ENCODE measurements at regions not wholly inside any gene's neighbourhood (a gene's known extent, or its start where the extent isn't known, plus 50 kb on each side); places are given as distances from the start of the nearest gene placed in this dataset.

DNA sequence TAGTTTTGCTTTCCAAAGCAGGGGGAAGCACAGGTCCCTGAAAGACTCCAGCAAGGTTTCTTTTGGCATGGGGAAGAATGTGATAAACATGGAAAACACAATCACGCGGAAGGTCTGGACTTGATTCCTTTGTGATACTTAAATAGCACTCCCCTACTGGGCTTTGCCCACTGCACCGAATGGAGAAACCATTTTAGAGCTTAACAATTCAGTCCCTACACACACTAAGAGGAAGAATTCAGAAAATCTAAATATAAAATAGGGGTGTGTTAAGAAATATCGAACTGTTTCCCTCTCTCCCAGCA, 71.4 kb upstream of the NHSL1 start:
- TF ChIP-seq, protein P1, sequence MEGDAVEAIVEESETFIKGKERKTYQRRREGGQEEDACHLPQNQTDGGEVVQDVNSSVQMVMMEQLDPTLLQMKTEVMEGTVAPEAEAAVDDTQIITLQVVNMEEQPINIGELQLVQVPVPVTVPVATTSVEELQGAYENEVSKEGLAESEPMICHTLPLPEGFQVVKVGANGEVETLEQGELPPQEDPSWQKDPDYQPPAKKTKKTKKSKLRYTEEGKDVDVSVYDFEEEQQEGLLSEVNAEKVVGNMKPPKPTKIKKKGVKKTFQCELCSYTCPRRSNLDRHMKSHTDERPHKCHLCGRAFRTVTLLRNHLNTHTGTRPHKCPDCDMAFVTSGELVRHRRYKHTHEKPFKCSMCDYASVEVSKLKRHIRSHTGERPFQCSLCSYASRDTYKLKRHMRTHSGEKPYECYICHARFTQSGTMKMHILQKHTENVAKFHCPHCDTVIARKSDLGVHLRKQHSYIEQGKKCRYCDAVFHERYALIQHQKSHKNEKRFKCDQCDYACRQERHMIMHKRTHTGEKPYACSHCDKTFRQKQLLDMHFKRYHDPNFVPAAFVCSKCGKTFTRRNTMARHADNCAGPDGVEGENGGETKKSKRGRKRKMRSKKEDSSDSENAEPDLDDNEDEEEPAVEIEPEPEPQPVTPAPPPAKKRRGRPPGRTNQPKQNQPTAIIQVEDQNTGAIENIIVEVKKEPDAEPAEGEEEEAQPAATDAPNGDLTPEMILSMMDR (IDR thresholded peaks at IDR 0.05; ENCODE audit: control extremely low read depth in 1 of 3, insufficient read depth in 1 of 3, low read depth in 1 of 3, low read length in 3 of 3), result no peak
- TF ChIP-seq RFX5 (IDR thresholded peaks at IDR 0.05; ENCODE audit: borderline replicate concordance, low read depth, low read length) (no peak), EZH2 (IDR thresholded peaks at IDR 0.05; ENCODE audit: low read depth, low read length, severe bottlenecking) (no peak), POLR2A (IDR thresholded peaks at IDR 0.05; ENCODE audit: control extremely low read depth in 1 of 2, low read depth in 2 of 2, low read length in 2 of 2) (no peak), KDM4A (IDR thresholded peaks at IDR 0.05; ENCODE audit: low read depth, low read length, severe bottlenecking) (no peak), POLR2AphosphoS5 (IDR thresholded peaks at IDR 0.05; ENCODE audit: low read depth, low read length) (no peak), RAD21 (IDR thresholded peaks at IDR 0.05 in 1 of 2, conservative IDR thresholded peaks at IDR 0.05 in 1 of 2; ENCODE audit: low read depth in 2 of 2, low read length in 2 of 2) (no peak)
